Ovary (tissue), 3 donors: ENCODE measurements at regions not wholly inside any gene's neighbourhood (a gene's known extent, or its start where the extent isn't known, plus 50 kb on each side); places are given as distances from the start of the nearest gene placed in this dataset.

ENCODE experiments used
- CTCF ChIP-seq, 3 donors: fragments of 450-650 bp in 2 of 3; fragments of 200-600 bp in 1 of 3; IDR thresholded peaks; one replicate each; pipeline versions ENCODE4 v1.5.1 to v1.8.0; 2016 to 2022; ENCODE audit warnings: antibody characterized with exemption in 3 of 3, mild to moderate bottlenecking in 1 of 3
- EP300 ChIP-seq: sonication (generic); formaldehyde crosslinking; IDR thresholded peaks from one replicate; pipeline ENCODE4 v1.6.1; 2017; ENCODE audit warnings: antibody characterized with exemption
- POLR2A ChIP-seq: fragments of 450-650 bp; IDR thresholded peaks from one replicate; pipeline ENCODE4 v1.6.1; 2017; ENCODE audit warnings: antibody characterized with exemption, mild to moderate bottlenecking, moderate library complexity
- donor health status: DM: no; HTN: no; CAD: no.

- TF ChIP-seq CTCF (IDR thresholded peaks at IDR 0.05) (no peak), POLR2A (no peak), EP300 (no peak)
Observed at GRCh38 chr13:107512551-107512950, 702.8 kb downstream of the LIG4 start.
